SW 1271 (cell line): ENCODE measurements at regions not wholly inside any gene's neighbourhood (a gene's known extent, or its start where the extent isn't known, plus 50 kb on each side); places are given as distances from the start of the nearest gene placed in this dataset.
"Not testable (repeated sequence)": the region's sequence is repeated elsewhere in the genome, so short reads cannot be mapped to it uniquely, and the experiment has no call there.

ENCODE experiments used
- DNase-seq, 2 experiments: peaks; one replicate each; lab custom pipeline; 2025; lab: John Stamatoyannopoulos, UW

DNA sequence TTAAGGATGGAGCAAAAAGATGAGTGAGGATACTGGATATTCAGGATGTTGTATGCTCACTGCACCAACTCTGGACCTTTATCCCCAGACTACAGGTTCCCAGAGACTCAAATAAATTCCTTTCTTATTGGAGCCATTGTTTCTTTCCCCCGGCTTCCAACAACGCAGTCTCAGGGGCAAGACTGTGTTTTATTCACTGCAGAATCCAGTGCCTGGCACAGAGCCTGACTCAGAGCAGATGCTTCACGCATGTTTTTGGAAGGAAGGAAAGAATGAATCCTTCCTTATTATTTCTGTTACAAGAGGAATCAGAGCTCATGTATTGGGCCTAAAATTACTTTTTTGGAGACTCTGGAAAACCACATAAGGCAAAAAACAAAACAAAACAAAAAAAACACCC, 96.0 kb upstream of the VGLL4 start:
- no peak for DNase-seq

DNA sequence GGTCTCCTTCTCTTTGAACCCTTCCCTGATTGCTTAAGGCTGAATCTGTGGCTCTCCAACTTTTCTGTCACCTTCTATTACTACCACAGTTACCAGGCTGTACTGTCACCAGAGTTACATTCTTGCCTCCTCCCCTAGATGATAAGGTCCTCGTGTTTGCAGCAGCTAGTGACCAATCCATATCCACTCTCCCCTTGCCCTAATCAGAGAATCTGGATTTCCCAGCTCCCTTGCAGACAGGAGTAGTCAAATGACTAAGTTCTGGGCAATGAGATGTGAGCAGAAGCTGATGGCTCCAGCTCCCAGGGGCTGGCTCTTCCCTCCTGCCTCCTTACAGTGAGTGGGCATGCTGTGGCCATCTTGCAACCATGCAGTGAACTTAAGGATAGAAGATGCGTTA, 95.4 kb upstream of the VGLL4 start:
- no peak for DNase-seq

DNA sequence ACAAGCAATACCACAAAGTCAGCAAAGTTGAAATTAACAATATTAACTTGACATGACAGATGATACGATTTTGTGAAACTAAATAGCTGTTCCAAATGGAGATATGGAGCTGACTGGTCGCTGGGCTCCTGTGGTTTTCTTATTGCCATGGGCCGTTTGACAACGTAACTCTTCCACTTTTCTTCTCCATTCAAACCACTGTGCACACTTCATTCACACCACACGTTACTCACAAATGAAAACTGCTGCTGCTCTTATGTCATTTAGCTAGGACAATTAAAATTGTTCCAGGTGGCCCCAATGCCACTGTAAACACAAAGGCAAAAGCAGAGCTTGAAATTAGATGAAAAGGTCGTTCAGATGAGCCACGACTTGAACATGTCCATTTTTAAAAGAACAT, 94.0 kb upstream of the VGLL4 start:
- no peak for DNase-seq

DNA sequence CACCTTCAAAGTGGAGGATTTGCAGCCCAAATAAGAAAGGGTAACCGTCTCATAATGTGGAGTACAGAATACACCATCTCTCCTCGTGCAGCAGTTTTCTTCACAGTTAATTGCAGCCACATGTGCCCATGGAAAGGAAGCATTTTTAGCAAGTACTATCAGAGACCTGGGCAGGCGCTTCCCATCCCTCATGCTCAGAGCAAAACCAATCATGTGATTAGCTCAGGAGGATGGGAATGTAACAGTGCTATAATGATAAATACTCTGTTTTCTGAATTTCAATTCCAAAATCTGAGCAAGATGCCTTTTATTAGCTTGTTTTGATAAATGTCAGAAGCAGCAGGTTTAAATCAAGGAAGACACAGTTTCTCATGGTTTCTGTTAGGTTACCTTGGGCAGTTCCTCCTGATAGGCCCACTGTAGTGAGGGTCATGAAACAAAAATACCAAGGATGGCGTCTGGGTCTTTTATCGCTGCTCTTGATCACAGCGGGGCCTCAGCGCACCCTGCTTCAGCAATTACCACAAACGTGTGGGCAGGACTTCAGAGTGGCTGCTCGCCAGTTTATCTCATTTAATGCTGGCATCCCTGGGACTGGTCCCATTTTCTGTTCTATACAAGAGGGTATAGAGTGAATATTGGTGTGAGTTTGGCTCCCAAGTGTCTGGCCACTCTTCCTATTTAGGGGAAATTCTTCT, 92.6 kb upstream of the VGLL4 start:
- no peak for DNase-seq

DNA sequence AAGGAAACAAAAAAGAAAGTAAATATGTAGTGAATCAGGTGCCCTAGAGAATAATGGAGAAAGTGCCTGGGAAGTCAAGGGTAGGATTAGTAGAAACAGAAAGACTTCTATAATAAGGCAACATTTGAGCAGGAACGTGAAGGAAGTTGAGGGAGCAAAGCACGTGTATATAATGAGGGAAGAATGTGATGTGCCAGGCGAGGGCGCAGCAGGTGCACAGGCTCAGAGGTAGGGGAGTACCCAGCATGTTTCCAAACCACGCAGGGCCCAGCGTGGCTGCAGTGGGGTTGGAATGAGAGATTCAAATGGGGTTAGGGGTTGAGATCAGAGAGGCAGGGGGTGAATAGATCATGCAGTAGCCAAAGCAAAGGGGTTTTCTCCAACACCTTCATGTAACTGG, 91.9 kb upstream of the VGLL4 start:
- no peak for DNase-seq

DNA sequence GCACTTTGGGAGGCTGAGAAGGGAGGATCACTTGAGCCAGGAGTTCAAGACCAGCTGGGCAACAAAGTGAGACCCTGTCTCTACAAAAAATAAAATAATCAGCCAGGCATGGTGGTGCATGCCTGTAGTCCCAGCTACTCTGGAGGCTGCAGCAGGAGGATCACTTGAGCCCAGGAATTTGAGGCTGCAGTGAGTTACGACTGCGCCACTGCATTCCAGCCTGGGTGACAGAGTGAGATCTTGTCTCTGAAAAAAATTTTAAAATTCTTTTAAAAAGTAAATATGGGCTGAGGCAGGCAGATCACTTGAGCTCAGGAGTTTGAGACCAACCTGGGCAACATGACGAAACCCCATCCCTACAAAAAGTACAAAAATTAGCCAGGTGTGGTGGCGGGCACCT, 91.4 kb upstream of the VGLL4 start:
- DNase-seq = not testable (repeated sequence)

DNA sequence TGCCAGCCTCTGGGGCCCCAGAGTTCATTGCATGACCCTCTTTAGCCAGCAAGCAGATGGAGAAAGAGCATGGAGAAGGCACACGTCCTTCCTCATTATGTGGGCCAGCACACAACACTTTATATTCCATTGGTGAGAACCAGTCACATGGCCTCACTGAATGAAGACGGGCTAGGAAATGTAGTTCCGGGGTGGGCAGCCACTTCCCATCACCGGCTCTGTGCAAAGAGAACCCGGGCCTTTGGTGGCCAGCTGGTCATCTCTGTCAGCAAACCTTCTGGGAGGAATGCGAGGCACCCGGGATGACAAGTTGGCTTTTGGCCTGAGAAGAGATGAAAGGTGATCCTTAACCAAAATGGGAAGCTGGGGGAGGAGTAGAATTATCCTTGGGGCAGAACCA, 90.2 kb upstream of the VGLL4 start:
- no peak for DNase-seq

DNA sequence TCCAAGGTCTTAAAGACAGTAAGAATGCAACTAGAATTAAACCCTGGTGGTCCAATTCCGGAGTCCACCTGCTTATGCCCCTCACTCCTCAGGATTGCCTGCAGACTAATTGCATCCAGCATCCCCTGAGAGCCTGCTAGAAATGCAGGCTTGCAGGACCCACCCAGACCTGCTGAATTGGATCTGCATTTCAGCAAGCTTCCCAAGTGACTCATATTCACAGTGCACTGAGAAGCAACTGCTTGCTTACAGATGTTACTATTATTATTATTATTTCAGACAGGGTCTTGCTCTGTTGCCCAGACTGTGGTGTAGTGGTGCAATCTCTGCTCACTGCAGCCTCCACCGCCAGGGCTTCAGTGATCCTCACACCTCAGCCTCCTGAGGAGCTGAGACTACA, 83.5 kb upstream of the VGLL4 start:
- DNase-seq = no peak

DNA sequence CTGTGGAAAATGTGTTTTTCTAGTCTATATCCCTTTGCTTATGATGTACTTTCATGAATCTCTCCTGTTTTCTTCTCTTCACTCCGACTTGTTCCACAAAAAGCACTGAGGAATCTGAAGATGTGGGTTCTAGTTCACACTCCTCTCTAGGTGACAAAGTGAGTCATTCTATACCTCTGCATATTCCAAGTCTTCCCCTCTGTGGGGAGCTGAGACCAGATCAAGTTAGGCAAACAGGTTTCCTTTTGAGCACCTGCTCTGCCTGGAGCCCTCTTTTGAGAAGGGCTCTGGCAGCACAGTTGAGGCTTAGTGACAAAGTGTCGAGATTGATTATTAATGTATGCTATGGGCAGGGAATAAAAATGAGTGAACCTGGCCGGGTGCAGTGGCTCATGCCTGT, 82.4 kb upstream of the VGLL4 start:
- no peak for DNase-seq

DNA sequence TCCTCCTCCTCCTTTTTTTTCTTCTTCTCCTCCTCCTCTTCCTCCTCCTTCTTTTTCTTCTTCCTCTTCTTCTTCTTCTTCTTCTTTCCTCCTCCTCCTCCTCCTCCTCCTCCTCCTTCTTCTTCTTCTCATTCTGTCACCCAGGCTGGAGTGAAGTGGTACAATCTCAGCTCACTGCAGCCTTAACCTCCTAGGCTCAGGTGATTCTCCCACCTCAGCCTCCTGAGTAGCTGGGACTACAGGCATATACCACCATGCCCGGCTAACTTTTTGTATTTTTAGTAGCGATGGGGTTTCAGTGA, 81.6 kb upstream of the VGLL4 start:
- not testable (repeated sequence) for DNase-seq

DNA sequence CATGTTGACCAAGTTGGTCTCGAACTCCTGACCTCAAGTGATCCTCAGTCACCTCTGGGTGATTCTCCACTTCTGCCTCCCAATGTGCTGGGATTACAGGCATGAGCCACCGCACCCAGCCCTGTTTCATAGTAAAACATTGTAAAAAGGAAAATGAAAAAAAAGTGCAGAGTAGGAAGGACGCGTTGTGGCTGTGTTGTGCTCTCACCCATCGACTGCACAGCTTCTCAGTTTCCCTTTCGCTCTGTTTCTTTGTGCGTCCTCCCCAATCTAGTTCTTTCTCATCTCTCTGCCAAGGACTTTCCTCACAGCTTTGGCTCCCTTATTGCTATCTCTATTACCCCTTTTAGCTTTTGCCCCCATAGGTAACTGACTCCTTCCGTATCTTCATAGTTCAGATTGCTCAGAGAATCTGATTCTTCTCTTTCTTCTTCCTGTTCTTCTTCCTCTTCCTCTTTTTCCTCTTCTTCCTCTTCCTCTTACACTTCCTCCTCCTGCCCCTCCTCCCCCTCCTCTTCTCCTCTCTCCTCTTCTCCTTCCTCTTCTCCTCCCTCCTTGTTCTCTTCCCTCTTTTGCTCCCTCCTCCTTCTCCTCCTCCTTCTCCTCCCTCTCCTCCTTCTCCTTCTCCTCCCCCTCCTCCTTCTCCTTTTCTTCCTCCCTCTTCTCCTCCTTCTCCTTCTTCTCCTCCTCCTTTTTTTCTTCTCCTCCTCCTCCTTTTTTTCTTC, 81.1 kb upstream of the VGLL4 start:
- no peak for DNase-seq

DNA sequence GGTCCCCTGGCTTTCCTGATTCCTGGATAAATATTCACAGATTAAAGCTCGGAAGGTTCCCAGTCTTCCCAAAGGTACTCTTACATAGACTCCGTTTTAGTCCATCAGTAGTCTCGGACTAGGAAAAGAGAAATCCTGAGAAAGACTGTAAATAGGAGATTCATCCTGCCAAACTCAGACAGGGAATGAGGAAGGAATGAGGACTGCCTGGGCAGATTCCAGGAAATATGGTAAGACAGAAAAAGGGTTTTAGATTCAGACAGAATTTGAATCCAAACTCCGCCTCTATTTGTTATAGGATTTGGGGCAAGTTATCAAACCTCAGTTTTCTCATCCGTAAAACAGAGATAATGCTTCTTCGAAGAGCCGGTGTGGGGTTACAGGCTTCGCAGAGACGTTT, 77.8 kb upstream of the VGLL4 start:
- no peak for DNase-seq

DNA sequence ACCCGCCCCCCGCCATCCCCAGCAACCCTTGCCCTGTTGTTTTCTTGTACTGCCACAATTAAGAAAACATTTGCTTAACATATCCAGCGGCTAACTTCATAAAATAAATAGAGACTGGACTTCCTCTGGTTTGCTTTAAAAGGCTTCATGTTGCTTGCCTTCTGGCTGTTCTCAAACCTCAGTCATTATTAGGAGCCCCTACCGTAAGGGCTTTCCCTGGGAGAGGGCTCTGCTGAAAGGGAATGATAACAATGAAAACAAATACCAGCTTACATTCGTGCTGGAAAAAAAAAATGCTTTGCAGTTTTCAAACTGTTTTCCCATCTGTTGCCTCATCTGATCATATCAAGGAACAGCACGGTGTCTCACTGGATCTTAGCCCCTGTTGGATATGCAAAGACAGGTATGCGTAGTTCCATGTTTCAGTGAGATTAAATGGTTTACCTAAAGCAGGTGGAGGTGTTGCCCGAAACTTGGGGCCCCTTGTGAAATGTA, 77.2 kb upstream of the VGLL4 start:
- DNase-seq = no peak

DNA sequence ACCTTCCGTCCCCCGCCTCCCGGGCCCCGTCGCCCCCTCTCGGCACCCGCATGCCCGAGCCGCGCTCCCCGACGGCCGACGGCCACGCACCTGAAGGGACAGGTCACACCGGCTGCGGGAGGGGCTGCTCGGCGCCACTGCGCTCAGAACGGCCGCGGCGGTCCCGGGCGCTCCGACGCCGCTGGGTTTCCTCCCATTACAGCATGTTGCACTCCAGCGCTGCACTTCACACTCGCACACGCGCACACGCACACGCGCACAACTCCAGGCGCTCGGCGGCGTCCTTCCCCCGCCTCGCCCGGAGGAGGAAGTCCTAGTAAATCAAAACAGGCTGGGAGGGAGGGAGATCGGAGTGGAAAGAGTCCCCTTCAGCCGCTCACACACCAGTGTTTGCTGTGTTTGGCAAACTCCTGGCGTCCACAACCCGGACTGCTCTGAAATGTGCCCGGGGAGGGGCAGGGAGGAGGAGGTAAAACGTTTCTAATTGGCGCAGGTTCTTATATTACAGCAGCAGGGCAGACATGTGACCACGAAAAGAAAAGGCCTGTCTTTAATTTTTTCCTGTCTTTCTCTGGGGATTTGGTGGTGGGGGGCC, 76.7 kb upstream of the VGLL4 start:
- DNase-seq = peak in 1 of 2 experiments; percentile 46

DNA sequence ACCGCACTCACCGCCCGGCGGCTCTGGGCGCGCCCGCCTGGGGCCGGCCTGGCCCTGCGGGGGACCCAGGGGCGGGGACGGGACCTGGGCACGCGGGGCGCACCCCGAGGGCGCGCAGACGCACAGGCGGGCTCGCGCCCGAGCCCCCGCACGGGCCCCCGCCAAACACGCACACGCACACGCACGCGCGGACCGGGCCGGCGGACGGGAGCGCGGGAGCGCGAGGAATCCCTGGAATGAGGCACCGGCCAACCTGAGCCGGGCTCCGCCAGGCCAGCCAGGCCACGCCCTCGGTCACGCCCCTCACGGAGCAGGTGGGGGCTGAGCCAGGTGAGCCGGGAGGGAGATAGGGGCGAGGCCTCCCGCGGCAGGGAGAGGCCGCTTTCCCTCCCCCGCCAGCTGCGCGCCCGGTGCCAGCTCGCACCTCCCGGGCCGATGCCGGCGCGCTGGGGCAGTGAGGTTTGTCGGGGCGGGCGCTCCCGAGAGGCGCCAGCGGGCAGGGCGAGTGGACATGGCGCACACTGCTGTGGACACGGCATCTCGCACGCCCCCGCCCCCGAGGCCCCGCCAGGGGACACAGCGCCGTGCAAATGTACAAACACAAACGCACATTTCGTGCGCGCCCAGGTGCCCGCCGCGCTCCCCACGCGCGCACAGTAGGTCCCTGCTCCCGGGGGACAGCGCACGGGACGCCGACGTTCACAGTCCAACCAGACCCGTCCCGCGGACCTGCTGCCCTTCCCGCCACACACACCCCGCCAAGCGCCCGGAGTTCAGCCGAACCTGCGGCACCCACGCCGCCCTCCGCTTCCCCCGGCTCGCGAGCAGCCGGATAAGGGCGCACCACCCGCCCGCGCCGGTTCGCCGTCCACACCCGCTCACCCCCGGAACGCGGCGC, 75.9 kb upstream of the VGLL4 start:
- DNase-seq = peak in 1 of 2 experiments; percentile 64

DNA sequence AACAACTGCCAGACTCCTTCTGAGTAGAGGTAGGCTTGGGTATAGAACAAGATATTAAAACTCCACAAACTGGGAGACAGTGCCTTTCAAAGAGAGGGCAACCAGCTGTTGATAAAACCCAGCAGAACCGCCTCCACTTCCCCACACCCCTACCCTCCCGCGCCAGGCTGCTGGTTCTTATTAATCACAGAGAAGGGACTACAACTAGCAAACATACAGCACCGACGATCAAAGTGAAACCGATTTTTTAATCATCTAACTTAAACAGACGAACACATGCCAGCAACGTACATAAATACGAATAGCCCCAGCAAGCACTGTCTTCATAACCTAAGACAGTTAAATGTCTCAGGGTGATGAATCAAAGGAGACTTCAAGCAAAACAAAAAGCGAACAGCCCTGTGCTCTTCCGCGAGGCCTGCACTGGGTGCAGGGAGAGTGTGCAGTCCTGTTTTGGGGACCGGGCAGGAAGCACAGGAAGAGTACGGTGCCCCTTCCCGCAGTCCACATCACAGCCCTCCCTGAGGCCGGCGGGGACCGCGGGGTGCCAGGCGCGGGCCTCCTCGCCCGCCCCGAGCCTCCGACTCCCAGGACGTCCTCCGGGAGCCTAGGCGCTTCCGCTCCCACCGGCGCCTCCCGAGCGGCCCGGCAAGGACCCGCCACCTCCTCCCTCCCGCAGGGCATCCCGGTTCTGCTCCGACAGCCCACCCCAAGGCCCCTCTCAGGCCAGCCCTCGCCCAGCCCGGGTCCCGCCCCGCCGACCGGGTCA, 75.1 kb upstream of the VGLL4 start:
- peak; percentile 33 to 79 for DNase-seq

DNA sequence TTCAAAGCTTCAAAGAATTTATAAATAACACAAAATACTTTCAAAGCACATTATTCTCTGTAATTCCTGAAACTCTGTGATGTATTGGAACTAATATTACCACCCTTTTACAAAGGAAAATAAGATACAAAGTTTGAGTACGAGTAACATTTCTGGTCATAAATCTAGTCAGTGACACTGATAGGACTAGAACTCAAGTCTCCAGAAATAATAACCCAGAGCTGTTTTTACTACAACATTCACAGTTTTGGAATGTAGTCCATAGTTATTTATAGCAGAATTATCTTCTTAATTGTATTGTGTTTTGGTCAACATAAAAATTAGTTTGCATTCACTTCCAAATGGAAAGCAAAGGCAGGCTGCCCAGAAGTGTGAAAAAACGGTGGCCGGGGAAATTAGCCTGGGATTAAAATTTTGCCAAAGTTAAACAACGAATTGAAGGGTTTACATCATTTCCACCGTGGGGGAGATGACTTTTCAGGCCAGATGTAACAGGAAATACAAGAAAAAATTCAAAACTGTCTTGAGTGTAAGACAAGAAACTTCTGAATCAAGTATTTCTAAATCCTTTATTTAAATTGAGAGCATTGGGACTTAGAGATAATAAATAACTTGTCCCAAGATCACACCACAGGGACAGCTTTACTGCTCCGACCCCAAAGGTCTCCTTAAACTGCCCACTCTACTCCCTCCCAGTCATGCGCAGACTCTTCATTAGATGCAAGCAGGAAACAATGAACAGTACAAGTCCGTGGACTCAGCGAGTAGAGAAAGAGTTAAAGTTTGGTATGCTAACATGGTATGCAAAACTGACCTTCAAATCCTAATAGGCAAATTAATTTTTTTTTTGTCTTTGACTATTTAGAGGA, 74.3 kb upstream of the VGLL4 start:
- DNase-seq = peak in 1 of 2 experiments; percentile 46

DNA sequence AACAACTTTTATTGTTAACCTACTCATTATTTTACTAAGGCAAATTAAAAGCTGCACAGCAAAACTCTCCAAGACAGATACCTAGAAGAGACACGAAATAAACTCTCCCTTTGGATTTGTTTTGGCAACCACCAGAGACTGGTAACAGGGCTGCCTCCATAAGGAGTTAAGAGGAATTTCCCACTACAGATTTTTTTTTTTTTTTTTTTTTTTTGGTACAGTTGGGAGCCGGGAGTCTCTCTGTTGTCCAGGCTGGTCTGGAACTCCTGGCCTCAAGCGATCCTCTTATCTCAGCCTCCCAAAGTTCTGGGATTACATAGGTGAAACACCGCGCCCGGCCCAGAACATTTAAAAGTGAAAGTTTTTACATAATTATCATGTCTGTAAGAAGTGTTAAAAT, 73.6 kb upstream of the VGLL4 start:
- peak in 1 of 2 experiments; percentile 32 for DNase-seq

DNA sequence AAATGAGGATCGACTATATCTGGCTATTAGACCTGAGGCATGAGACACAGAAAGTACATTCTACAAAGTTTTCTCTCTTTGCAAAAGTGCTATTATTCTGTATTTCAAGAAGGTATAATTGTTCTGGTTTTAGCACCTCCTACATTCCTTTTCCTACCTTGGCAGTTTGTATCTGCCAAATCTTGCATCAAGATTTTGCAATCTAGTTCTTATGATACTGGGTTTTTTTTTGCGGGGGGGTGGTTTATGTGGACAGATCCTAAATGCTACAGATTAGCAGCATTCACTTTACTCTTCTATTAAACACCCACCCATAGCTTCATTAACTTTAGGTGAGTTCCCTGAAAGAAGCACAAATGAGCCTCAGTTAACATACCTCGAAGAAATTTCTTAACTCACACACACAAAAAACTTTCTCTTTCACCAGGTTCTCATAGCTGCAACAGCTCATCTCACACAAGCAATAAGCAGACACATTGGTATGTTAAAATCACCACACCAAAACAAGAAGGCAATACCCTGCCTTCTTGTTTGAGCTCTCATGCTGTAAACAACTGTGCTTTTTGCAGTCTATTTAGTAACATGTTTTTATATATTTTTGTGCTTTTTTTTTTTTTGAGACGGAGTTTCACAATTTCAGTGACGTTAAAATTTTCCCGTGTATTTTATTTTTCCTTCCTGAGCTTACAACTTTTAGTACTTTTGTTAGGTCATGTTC, 73.0 kb upstream of the VGLL4 start:
- no peak for DNase-seq

DNA sequence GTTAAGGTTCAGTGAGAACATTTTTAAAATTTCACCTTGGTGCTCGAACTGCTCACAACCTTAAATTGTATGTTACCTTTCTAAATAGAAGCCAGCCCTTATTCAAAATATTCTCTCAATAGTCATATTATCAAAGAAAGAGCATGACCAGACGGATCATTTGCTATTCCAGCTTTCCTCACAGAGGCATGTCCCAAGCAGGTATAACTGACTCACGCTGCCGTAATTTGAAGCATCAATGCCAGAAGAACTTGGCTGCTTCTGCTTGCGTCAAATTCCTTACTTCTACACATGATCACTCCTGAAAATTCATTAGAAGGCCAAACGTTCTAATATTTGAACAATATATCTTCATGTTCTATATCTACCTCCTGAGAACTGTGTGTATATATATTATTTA, 69.5 kb upstream of the VGLL4 start:
- no peak for DNase-seq
